K562 (cell line): ENCODE measurements at regions not wholly inside any gene's neighbourhood (a gene's known extent, or its start where the extent isn't known, plus 50 kb on each side); places are given as distances from the start of the nearest gene placed in this dataset.

Source experiments
- GTF3C2 ChIP-seq: IDR thresholded peaks from 3 replicates; pipeline ENCODE4 v1.6.1; 2011; ENCODE audit warnings: borderline replicate concordance, mild to moderate bottlenecking, moderate library complexity; ENCODE audit not compliant: insufficient read length; ENCODE audit errors: extremely low read depth
- LARP7 ChIP-seq: fragments of 450-650 bp; IDR thresholded peaks from 2 replicates; pipeline ENCODE4 v1.6.1; 2016
- RBM22 ChIP-seq: fragments of 200-400 bp; formaldehyde crosslinking; IDR thresholded peaks from 2 replicates; pipeline ENCODE4 v1.6.1; 2018; ENCODE audit warnings: low read length, low read depth; ENCODE audit not compliant: poor library complexity, severe bottlenecking
- RCOR1 ChIP-seq, 2 experiments: IDR thresholded peaks; 2 replicates each; pipeline ENCODE4 v1.6.1; 2012; ENCODE audit warnings: low read depth in 2 of 2, low read length in 2 of 2, borderline replicate concordance in 1 of 2, improper control_type of control experiment in 1 of 2
- RNF2 ChIP-seq: sonication (generic); IDR thresholded peaks from 2 replicates; pipeline ENCODE4 v1.6.1; 2016
- SIN3B ChIP-seq: fragments of 450-650 bp; IDR thresholded peaks from 2 replicates; pipeline ENCODE4 v1.6.1; 2017; ENCODE audit warnings: low read depth, mild to moderate bottlenecking, moderate library complexity
- SMC3 ChIP-seq: conservative IDR thresholded peaks from 2 replicates; pipeline ENCODE4 v1.6.1; 2011; ENCODE audit warnings: low read depth, low read length, improper control_type of control experiment; ENCODE audit not compliant: insufficient read depth
- USF2 ChIP-seq: sonication (generic); formaldehyde crosslinking; IDR thresholded peaks from 2 replicates; pipeline ENCODE4 v1.5.0; 2020; ENCODE audit warnings: missing genetic modification reagents
- ZNF212 ChIP-seq: fragments of 450-650 bp; formaldehyde crosslinking; IDR thresholded peaks from 2 replicates; pipeline ENCODE4 v1.4.0; 2020; ENCODE audit warnings: mild to moderate bottlenecking
- ZNF584 ChIP-seq: fragments of 200-800 bp; sonication (Bioruptor generic); IDR thresholded peaks from 2 replicates; pipeline ENCODE4 v1.6.1; 2016; ENCODE audit warnings: low read depth, mild to moderate bottlenecking, missing genetic modification characterization, missing compliant biosample characterization
- TF ChIP-seq, protein P1 (sequence below): fragments of 250-450 bp; sonication (Bioruptor Pico); IDR thresholded peaks from 2 replicates; pipeline ENCODE4 v1.9.0; 2021; ENCODE audit warnings: mild to moderate bottlenecking, inconsistent platforms
- TF ChIP-seq, protein P2 (sequence below), 2 experiments: fragments of 250-450 bp in 1 of 2; fragments of 450-650 bp in 1 of 2; sonication (Bioruptor Pico) in 1 of 2; IDR thresholded peaks; 2 replicates each; pipeline versions ENCODE4 v1.6.1 to v1.8.0; 2016 to 2021; ENCODE audit warnings: mild to moderate bottlenecking in 2 of 2, moderate library complexity in 2 of 2, missing compliant biosample characterization in 1 of 2, missing genetic modification characterization in 1 of 2
- TF ChIP-seq, protein P3 (sequence below): fragments of 200-800 bp; sonication (Bioruptor generic); IDR thresholded peaks from 2 replicates; pipeline ENCODE4 v1.6.1; 2017; ENCODE audit warnings: missing genetic modification characterization, missing compliant biosample characterization
- TF ChIP-seq, protein P4 (sequence below): fragments of 450-650 bp; IDR thresholded peaks from 2 replicates; pipeline ENCODE4 v1.7.1; 2018; ENCODE audit warnings: mild to moderate bottlenecking, low read depth; ENCODE audit not compliant: partially characterized antibody

DNA sequence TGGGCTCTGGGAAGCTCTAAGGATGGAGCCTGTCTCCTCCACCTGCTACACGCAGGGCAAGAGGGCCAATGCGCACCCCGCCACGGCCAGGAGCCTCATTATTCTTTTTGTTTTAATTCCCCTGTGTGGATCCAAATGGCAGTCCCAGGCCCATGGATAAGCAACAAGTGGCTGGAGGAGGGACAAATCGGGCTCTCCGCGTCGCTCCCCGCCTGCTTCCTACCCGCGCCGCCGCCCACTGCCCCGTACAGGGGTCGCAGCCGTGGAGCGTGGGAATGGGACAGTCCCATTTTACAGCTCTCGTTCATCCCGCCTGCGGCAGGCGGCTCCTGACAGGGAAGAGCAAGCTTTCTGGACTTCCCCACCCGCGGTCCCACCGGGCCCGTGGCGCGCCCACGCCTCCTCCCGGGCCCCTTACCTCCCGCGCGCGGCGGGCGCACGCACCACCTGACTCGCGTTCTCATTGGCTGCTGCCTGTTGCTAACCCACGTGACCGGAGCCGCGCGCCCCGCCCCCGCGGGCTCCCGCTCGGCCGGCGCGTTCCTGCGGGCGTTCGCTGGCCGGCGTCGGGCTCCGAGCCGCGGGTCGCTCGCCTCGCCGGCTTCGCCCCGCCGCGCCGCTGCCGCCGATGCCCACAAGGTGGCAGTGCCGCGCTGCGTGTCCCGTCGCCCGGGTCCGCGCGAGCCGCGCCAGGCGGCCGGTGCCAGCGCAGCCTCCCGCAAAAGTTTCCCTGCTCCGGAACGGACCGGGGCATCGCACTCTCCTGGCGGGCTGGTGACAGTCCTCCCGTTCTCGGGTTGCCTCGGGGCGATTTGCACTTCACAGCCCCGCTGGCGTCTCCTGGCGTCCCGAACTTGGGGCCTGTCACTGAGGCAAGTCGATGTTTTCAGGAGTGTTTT is 93.3 kb downstream of the CD83 start (continued):
- TF ChIP-seq, protein P1, sequence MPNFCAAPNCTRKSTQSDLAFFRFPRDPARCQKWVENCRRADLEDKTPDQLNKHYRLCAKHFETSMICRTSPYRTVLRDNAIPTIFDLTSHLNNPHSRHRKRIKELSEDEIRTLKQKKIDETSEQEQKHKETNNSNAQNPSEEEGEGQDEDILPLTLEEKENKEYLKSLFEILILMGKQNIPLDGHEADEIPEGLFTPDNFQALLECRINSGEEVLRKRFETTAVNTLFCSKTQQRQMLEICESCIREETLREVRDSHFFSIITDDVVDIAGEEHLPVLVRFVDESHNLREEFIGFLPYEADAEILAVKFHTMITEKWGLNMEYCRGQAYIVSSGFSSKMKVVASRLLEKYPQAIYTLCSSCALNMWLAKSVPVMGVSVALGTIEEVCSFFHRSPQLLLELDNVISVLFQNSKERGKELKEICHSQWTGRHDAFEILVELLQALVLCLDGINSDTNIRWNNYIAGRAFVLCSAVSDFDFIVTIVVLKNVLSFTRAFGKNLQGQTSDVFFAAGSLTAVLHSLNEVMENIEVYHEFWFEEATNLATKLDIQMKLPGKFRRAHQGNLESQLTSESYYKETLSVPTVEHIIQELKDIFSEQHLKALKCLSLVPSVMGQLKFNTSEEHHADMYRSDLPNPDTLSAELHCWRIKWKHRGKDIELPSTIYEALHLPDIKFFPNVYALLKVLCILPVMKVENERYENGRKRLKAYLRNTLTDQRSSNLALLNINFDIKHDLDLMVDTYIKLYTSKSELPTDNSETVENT, result peak; percentile 49; the same call in 1 of the 2 replicates
- TF ChIP-seq, protein P2, sequence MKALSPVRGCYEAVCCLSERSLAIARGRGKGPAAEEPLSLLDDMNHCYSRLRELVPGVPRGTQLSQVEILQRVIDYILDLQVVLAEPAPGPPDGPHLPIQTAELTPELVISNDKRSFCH (CRISPR knock-in tag; IDR thresholded peaks at IDR 0.05), result no peak
- TF ChIP-seq, protein P2 (tag; IDR thresholded peaks at IDR 0.05), result 0 out of 2 replicates have a peak, but pooled peaks have one; percentile 31
- TF ChIP-seq, protein P3, sequence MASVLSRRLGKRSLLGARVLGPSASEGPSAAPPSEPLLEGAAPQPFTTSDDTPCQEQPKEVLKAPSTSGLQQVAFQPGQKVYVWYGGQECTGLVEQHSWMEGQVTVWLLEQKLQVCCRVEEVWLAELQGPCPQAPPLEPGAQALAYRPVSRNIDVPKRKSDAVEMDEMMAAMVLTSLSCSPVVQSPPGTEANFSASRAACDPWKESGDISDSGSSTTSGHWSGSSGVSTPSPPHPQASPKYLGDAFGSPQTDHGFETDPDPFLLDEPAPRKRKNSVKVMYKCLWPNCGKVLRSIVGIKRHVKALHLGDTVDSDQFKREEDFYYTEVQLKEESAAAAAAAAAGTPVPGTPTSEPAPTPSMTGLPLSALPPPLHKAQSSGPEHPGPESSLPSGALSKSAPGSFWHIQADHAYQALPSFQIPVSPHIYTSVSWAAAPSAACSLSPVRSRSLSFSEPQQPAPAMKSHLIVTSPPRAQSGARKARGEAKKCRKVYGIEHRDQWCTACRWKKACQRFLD (CRISPR knock-in tag), result peak; percentile 63
- TF ChIP-seq LARP7, result no peak
- TF ChIP-seq ZNF584 (CRISPR knock-in tag), result no peak; the same call in 1 of the 2 replicates
- TF ChIP-seq SMC3, result peak; percentile 94
- TF ChIP-seq, protein P4, sequence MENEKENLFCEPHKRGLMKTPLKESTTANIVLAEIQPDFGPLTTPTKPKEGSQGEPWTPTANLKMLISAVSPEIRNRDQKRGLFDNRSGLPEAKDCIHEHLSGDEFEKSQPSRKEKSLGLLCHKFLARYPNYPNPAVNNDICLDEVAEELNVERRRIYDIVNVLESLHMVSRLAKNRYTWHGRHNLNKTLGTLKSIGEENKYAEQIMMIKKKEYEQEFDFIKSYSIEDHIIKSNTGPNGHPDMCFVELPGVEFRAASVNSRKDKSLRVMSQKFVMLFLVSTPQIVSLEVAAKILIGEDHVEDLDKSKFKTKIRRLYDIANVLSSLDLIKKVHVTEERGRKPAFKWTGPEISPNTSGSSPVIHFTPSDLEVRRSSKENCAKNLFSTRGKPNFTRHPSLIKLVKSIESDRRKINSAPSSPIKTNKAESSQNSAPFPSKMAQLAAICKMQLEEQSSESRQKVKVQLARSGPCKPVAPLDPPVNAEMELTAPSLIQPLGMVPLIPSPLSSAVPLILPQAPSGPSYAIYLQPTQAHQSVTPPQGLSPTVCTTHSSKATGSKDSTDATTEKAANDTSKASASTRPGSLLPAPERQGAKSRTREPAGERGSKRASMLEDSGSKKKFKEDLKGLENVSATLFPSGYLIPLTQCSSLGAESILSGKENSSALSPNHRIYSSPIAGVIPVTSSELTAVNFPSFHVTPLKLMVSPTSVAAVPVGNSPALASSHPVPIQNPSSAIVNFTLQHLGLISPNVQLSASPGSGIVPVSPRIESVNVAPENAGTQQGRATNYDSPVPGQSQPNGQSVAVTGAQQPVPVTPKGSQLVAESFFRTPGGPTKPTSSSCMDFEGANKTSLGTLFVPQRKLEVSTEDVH, result peak; percentile 54
- TF ChIP-seq USF2 (CRISPR knock-in tag), result peak; percentile 91
- TF ChIP-seq SIN3B, result peak; percentile 67
- 0 out of 2 replicates have a peak, but pooled peaks have one; percentile 42 for TF ChIP-seq RNF2
- TF ChIP-seq RCOR1 (IDR thresholded peaks at IDR 0.05; ENCODE audit: borderline replicate concordance in 1 of 2, low read depth in 2 of 2, low read length in 2 of 2), result 0 out of 4 replicates have a peak, but pooled peaks of 1 of the 2 experiments have one; percentile 3
- 0 out of 2 replicates have a peak, but pooled peaks have one; percentile 52 for TF ChIP-seq ZNF212 (CRISPR knock-in tag)
- no peak for TF ChIP-seq RBM22
- no peak for TF ChIP-seq GTF3C2
